Caco-2 (cell line): ENCODE measurements at regions not wholly inside any gene's neighbourhood (a gene's known extent, or its start where the extent isn't known, plus 50 kb on each side); places are given as distances from the start of the nearest gene placed in this dataset.

Experiments
- BruUV-seq: library from RNA; stranded (reverse); fragments of 400-500 nt; replicated peaks from 2 replicates; lab custom pipeline; 2021; lab: Mats Ljungman, UMichigan
- CTCF ChIA-PET: fragments of 300-600 bp; sonication (Branson Sonifier 250); formaldehyde crosslinking; loops from one replicate; lab custom pipeline; 2022; ENCODE audit warnings: antibody characterized with exemption; lab: Charles Lee
- POLR2A ChIA-PET: fragments of 300-600 bp; sonication (Branson Sonifier 250); formaldehyde crosslinking; loops from one replicate; lab custom pipeline; 2022; ENCODE audit warnings: antibody characterized with exemption; lab: Charles Lee
- DNase-seq, 2 experiments: peaks; one replicate each; pipeline versions ENCODE4 v3.0.0 to v3.0.0-alpha.2; 2020 to 2022
- H3K27me3 ChIP-seq: replicated peaks from 2 replicates; pipeline ENCODE4 v1.6.0; 2011; ENCODE audit warnings: low read length; ENCODE audit not compliant: control insufficient read depth, insufficient read depth
- H3K36me3 ChIP-seq: 2 replicates; pipeline ENCODE4 v1.5.1; 2011; ENCODE audit warnings: low read length; ENCODE audit not compliant: control insufficient read depth, insufficient read depth
- H3K4me1 ChIP-seq: fragments of 250-450 bp; sonication (Bioruptor Pico); 2 replicates; pipeline ENCODE4 v1.5.1; 2020; ENCODE audit warnings: mild to moderate bottlenecking
- H3K4me3 ChIP-seq: 2 replicates; pipeline ENCODE4 v1.5.1; 2011; ENCODE audit warnings: low read depth, mild to moderate bottlenecking, control low read depth, low read length
- H3K9me3 ChIP-seq: fragments of 250-450 bp; sonication (Bioruptor Pico); 2 replicates; pipeline ENCODE4 v1.5.1; 2020; ENCODE audit warnings: mild to moderate bottlenecking, moderate library complexity
- H3K27ac Mint-ChIP-seq: one replicate; pipeline ENCODE4 v1.8.0; 2022; ENCODE audit warnings: mixed read lengths; ENCODE audit not compliant: unreplicated experiment
- H3K27me3 Mint-ChIP-seq: one replicate; pipeline ENCODE4 v1.8.0; 2022; ENCODE audit warnings: mixed read lengths; ENCODE audit not compliant: insufficient read depth, unreplicated experiment
- H3K36me3 Mint-ChIP-seq: one replicate; pipeline ENCODE4 v1.8.0; 2022; ENCODE audit warnings: mild to moderate bottlenecking, mixed read lengths; ENCODE audit not compliant: insufficient read depth, unreplicated experiment
- H3K4me1 Mint-ChIP-seq: one replicate; pipeline ENCODE4 v1.8.0; 2022; ENCODE audit warnings: low read depth, mixed read lengths; ENCODE audit not compliant: unreplicated experiment
- H3K4me3 Mint-ChIP-seq: one replicate; pipeline ENCODE4 v1.8.0; 2022; ENCODE audit warnings: mild to moderate bottlenecking, moderate library complexity, mixed read lengths; ENCODE audit not compliant: unreplicated experiment
- H3K9me3 Mint-ChIP-seq: one replicate; pipeline ENCODE4 v1.8.0; 2022; ENCODE audit warnings: mixed read lengths; ENCODE audit not compliant: unreplicated experiment
- intact Hi-C: fragments of 100-400 bp; cut with micrococcal nuclease; formaldehyde crosslinking; loops from one replicate; pipeline ENCODE4 v1.10.0; 2022; ENCODE audit not compliant: unreplicated experiment
- TF ChIP-seq, protein P1 (sequence below), 2 experiments: fragments of 200-600 bp in 1 of 2; IDR thresholded peaks; 1 replicate in 1 of 2; 2 replicates in 1 of 2; pipeline versions ENCODE4 v1.5.1 to v1.8.0; 2011 to 2022; ENCODE audit warnings: antibody characterized with exemption in 1 of 2, control low read depth in 1 of 2, inconsistent platforms in 1 of 2, low read depth in 1 of 2, low read length in 1 of 2, mild to moderate bottlenecking in 1 of 2, moderate library complexity in 1 of 2; ENCODE audit not compliant: insufficient read depth in 1 of 2, severe bottlenecking in 1 of 2, unreplicated experiment in 1 of 2

DNA sequence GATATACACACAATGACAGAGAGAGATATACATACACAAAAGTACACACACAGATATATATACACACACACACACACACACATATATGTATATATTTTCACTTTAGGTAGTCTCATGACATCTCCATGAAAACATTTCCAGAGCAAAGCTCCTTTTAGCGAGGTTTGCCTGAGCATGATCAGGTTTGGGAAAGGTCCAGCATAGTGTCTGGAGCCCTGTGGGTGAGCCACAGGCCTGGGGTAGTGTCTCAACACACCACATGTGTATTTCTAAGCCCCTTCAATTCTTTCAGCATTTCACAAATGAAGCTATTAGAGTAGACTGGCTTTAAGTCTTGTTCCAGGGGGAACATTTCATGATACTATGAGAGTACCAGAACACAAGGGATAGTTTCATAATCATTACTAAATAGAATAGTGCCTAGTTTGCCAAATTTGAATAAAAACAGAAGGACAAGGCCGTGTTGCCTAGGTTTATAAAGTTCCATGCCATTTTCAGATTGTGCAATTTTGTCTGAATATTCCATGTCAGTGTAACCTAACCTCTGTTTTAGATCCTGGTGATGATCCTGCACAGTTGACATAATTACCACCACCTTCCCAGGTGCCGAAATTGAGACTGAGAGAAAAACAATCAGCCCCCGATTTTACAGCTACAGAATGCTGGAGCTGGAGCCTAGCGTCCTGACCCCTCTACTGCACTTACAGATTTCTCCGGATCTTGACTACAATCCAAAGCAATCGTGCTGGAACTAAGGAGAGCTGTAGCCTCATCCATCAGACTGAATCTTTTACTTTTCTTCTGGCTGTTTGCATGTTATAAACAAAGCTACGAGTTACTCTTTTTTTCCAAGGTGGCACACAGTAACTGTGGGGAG lies 332.7 kb downstream of the CYRIA start:
- peaks cover 16% of the 10 kb centered on the region for H3K36me3 Mint-ChIP-seq
- Histone ChIP-seq H3K4me3 (no peak overlapping the region), H3K27me3 (no peaks in the 10 kb centered on the region), H3K36me3 (no peaks in the 10 kb centered on the region), H3K4me1 (peaks cover 49% of the 10 kb centered on the region), H3K9me3 (no peaks in the 10 kb centered on the region; the same call in 1 of the 2 replicates)
- CTCF ChIA-PET = no interaction called here
- no peak for DNase-seq
- peak overlapping the region; percentile 28 for H3K27ac Mint-ChIP-seq
- TF ChIP-seq, protein P1, sequence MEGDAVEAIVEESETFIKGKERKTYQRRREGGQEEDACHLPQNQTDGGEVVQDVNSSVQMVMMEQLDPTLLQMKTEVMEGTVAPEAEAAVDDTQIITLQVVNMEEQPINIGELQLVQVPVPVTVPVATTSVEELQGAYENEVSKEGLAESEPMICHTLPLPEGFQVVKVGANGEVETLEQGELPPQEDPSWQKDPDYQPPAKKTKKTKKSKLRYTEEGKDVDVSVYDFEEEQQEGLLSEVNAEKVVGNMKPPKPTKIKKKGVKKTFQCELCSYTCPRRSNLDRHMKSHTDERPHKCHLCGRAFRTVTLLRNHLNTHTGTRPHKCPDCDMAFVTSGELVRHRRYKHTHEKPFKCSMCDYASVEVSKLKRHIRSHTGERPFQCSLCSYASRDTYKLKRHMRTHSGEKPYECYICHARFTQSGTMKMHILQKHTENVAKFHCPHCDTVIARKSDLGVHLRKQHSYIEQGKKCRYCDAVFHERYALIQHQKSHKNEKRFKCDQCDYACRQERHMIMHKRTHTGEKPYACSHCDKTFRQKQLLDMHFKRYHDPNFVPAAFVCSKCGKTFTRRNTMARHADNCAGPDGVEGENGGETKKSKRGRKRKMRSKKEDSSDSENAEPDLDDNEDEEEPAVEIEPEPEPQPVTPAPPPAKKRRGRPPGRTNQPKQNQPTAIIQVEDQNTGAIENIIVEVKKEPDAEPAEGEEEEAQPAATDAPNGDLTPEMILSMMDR (IDR thresholded peaks at IDR 0.05; ENCODE audit: insufficient read depth in 1 of 2, low read depth in 1 of 2, low read length in 1 of 2, severe bottlenecking in 1 of 2, unreplicated experiment in 1 of 2) = no peak
- H3K27me3 Mint-ChIP-seq = no peaks in the 10 kb centered on the region
- POLR2A ChIA-PET = no interaction called here
- no peak overlapping the region for H3K4me3 Mint-ChIP-seq
- H3K9me3 Mint-ChIP-seq = peaks cover 19% of the 10 kb centered on the region
- intact Hi-C loops = loop anchor here (5.0 kb wide), 1 partner anchor 231 kb away; no protein-coding TSS in a partner anchor
- BruUV-seq = no TSS peak
- H3K4me1 Mint-ChIP-seq = peaks cover 72% of the 10 kb centered on the region

DNA sequence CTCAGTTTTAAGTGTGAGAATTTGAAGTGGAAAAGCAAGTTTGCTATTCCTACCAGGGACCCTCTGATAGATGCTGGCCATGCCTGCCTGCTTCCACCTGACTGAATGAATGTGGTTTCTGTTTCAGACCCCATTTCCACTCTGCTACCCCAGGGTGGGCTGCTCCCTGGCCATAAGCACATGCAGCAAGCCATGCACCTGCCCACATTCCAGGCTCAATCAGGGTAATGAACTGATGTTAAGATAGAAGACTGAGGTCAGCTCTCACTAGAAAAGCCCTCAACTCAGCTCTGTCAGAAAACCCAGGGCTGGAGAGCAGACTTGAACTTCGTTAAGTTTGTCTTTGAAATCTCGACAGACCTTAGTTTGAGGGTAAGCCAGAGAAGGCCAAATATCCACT lies 333.9 kb downstream of the CYRIA start:
- POLR2A ChIA-PET = interaction anchor here (1.8 kb wide), 1 partner anchor 94 kb away, joined by 9 read pairs; no protein-coding TSS in a partner anchor
- intact Hi-C loops = loop anchor here (5.0 kb wide), 1 partner anchor 229 kb away; no protein-coding TSS in a partner anchor

DNA sequence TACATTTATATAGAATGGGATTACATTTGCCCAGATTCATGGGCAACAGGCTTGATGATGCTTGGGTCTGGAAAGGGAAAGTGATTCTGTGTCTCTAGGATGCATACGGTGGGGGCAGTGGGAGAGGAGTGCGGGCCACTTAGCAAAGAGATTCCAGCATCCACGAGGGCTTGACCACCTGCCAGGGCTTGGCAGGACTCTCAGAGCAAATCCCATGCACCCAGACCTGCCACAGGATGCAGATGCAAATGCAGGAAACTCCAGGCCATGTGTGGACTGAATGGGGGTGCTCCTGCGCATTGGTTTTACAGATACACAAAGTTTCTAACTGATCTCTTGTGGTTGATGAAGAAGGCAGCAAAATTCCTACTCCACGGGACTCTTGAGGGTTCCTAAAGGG lies 334.7 kb downstream of the CYRIA start:
- Histone ChIP-seq H3K4me1 (peaks cover 62% of the 10 kb centered on the region), H3K9me3 (no peaks in the 10 kb centered on the region), H3K27me3 (no peaks in the 10 kb centered on the region), H3K36me3 (no peaks in the 10 kb centered on the region), H3K4me3 (no peak overlapping the region)
- intact Hi-C loops = loop anchor here (1.0 to 5.0 kb wide), 4 partner anchors 12 to 229 kb away; no protein-coding TSS in a partner anchor
- no peak for DNase-seq
- no TSS peak for BruUV-seq
- peaks cover 16% of the 10 kb centered on the region for H3K36me3 Mint-ChIP-seq
- H3K9me3 Mint-ChIP-seq = peaks cover 19% of the 10 kb centered on the region
- CTCF ChIA-PET = no interaction called here
- TF ChIP-seq, protein P1 (IDR thresholded peaks at IDR 0.05; ENCODE audit: insufficient read depth in 1 of 2, low read depth in 1 of 2, low read length in 1 of 2, severe bottlenecking in 1 of 2, unreplicated experiment in 1 of 2) = no peak
- POLR2A ChIA-PET = interaction anchor here (0.7 to 1.8 kb wide), 3 partner anchors 62 to 686 kb away, joined by 6 to 9 read pairs (median 7); no protein-coding TSS in a partner anchor
- peaks cover 76% of the 10 kb centered on the region for H3K4me1 Mint-ChIP-seq
- H3K4me3 Mint-ChIP-seq = peak overlapping the region; percentile 58
- peak overlapping the region; percentile 98 for H3K27ac Mint-ChIP-seq
- no peaks in the 10 kb centered on the region for H3K27me3 Mint-ChIP-seq

More for the DNA sequence above, 333.9 kb downstream of the CYRIA start:
- TF ChIP-seq, protein P1 (IDR thresholded peaks at IDR 0.05; ENCODE audit: insufficient read depth in 1 of 2, low read depth in 1 of 2, low read length in 1 of 2, severe bottlenecking in 1 of 2, unreplicated experiment in 1 of 2) = no peak
- CTCF ChIA-PET = no interaction called here
- no peaks in the 10 kb centered on the region for H3K27me3 ChIP-seq
- Mint-ChIP-seq H3K27ac (peak overlapping the region; percentile 28), H3K4me3 (no peak overlapping the region), H3K27me3 (no peaks in the 10 kb centered on the region), H3K9me3 (peaks cover 19% of the 10 kb centered on the region), H3K4me1 (peaks cover 76% of the 10 kb centered on the region), H3K36me3 (peaks cover 16% of the 10 kb centered on the region)
- no peak overlapping the region for H3K4me3 ChIP-seq
- H3K4me1 ChIP-seq = peaks cover 55% of the 10 kb centered on the region
- no peaks in the 10 kb centered on the region for H3K36me3 ChIP-seq
- H3K9me3 ChIP-seq = no peaks in the 10 kb centered on the region
- DNase-seq = no peak
- no TSS peak for BruUV-seq
